Panc1 (cell line): ENCODE measurements at regions not wholly inside any gene's neighbourhood (a gene's known extent, or its start where the extent isn't known, plus 50 kb on each side); places are given as distances from the start of the nearest gene placed in this dataset.

ENCODE experiments used
- ATAC-seq: fragments of 200-7000 bp; cut with Tn5 transposase; 2 replicates; pipeline ENCODE4 v1.9.1; 2020; ENCODE audit warnings: mild to moderate bottlenecking, moderate library complexity
- BruUV-seq: library from RNA; stranded (reverse); fragments of 400-500 nt; replicated peaks from 2 replicates; lab custom pipeline; 2021; lab: Mats Ljungman, UMichigan
- CTCF ChIA-PET: fragments of 300-600 bp; sonication (Branson Sonifier 250); formaldehyde crosslinking; loops from one replicate; lab custom pipeline; 2022; ENCODE audit warnings: antibody characterized with exemption; lab: Charles Lee
- POLR2A ChIA-PET: fragments of 300-600 bp; sonication (Branson Sonifier 250); formaldehyde crosslinking; loops from one replicate; lab custom pipeline; 2022; ENCODE audit warnings: antibody characterized with exemption; lab: Charles Lee
- DNase-seq: peaks from one replicate; pipeline ENCODE4 v3.0.0-alpha.2; 2010; ENCODE audit warnings: low read depth, low spot score
- H3K27ac ChIP-seq: 2 replicates; pipeline ENCODE4 v1.5.1; 2011; ENCODE audit warnings: mild to moderate bottlenecking, low read length, inconsistent platforms
- H3K27me3 ChIP-seq: fragments of 200-500 bp; sonication (Bioruptor generic); 2 replicates; pipeline ENCODE4 v1.6.0; 2014; ENCODE audit warnings: low read length, inconsistent platforms; ENCODE audit not compliant: control insufficient read depth, insufficient read depth
- H3K36me3 ChIP-seq: fragments of 200-500 bp; sonication (Bioruptor generic); 2 replicates; pipeline ENCODE4 v1.5.1; 2014; ENCODE audit warnings: inconsistent platforms, mild to moderate bottlenecking, low read length, moderate library complexity; ENCODE audit not compliant: control insufficient read depth, insufficient read depth
- H3K4me1 ChIP-seq: 2 replicates; pipeline ENCODE4 v1.5.1; 2011; ENCODE audit warnings: inconsistent platforms, mild to moderate bottlenecking, low read length, moderate library complexity; ENCODE audit not compliant: control insufficient read depth, insufficient read depth
- H3K4me3 ChIP-seq, 2 experiments: 2 replicates each; pipeline ENCODE4 v1.5.1; 2011 to 2012; ENCODE audit warnings: low read depth in 2 of 2, low read length in 2 of 2, mild to moderate bottlenecking in 2 of 2, inconsistent platforms in 1 of 2, moderate library complexity in 1 of 2
- H3K9me3 ChIP-seq: fragments of 200-500 bp; sonication (Bioruptor generic); 2 replicates; pipeline ENCODE4 v1.5.1; 2014; ENCODE audit warnings: low read depth, mild to moderate bottlenecking, inconsistent platforms, low read length, moderate library complexity; ENCODE audit not compliant: control insufficient read depth, insufficient read depth
- POLR2AphosphoS5 ChIP-seq: IDR thresholded peaks from 2 replicates; pipeline ENCODE4 v1.6.1; 2012; ENCODE audit warnings: mild to moderate bottlenecking, low read depth, low read length, moderate library complexity
- SIN3A ChIP-seq: IDR thresholded peaks from 2 replicates; pipeline ENCODE4 v1.6.1; 2012; ENCODE audit warnings: low read depth, mild to moderate bottlenecking, low read length, moderate library complexity, borderline replicate concordance; ENCODE audit not compliant: insufficient read depth
- TCF7L2 ChIP-seq: IDR thresholded peaks from 2 replicates; pipeline ENCODE4 v1.6.1; 2011; ENCODE audit warnings: mild to moderate bottlenecking, low read depth, low read length, inconsistent platforms
- in situ Hi-C: cut with HindIII; loops from 2 replicates; pipeline ENCODE4 v1.10.0; 2016; ENCODE audit warnings: low sequenced_read_pairs, low pct_unique_long_range_greater_than_20kb
- intact Hi-C: fragments of 100-400 bp; cut with micrococcal nuclease; formaldehyde crosslinking; loops from one replicate; pipeline ENCODE4 v1.10.0; 2022; ENCODE audit not compliant: unreplicated experiment
- TF ChIP-seq, protein P1 (sequence below), 2 experiments: IDR thresholded peaks; 2 replicates each; pipeline ENCODE4 v1.6.1; 2011 to 2012; ENCODE audit warnings: low read depth in 2 of 2, control low read depth in 1 of 2, low read length in 1 of 2, mild to moderate bottlenecking in 1 of 2, moderate library complexity in 1 of 2; ENCODE audit not compliant: insufficient read depth in 1 of 2
- TF ChIP-seq, protein P2 (sequence below): fragments of 450-650 bp; IDR thresholded peaks from 2 replicates; pipeline ENCODE4 v1.5.1; 2017; ENCODE audit warnings: mild to moderate bottlenecking

DNA sequence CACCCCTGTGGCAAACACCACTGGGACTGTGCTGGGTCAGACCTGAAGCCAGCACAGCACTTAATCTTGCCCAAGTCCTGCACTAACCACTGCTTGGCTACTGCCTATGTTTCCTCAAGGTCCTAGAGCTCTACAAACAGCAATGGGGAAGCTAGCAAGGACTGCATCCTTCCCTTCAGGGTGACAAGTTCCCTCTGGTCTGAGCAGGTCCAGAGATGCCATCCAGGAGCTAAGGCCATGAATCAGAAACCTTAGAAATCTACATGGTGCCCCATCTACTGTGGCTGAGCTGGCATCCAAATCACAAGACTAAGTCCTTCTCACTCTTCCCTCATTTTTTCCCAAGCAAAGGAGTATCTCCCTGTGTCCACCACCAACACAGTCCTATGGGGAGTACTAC is 239.7 kb upstream of the UGT8 start:
- Histone ChIP-seq H3K4me3 (no peak overlapping the region), H3K27me3 (no peaks in the 10 kb centered on the region), H3K36me3 (no peaks in the 10 kb centered on the region), H3K27ac (no peak overlapping the region), H3K4me1 (no peaks in the 10 kb centered on the region), H3K9me3 (no peaks in the 10 kb centered on the region)
- ChIA-PET CTCF (no interaction called here), POLR2A (no interaction called here)
- BruUV-seq, result no TSS peak
- in situ Hi-C loops, result no loop called here
- no peak for TF ChIP-seq SIN3A
- intact Hi-C loops, result no loop called here
- DNase-seq (no peak), ATAC-seq (no peak)

DNA sequence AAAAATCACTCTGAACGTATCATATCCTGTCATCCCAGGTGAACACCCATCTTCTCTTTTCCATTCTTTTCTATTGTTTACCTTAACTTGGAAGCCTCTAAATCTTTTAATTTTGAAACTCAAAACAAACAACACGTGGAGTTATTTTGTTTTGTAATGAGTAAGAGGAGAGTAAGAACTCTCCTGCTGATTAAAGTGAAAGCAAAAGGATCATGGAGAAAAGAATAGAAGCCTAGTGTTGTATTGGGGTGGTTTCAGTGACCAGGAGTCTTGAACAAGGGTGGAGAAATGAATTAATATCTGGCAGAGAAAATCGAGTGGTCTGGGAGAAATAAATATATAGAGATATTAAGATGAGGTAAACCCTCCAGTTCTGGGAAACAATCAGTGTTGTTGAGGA is 237.4 kb upstream of the UGT8 start:
- H3K9me3 ChIP-seq, result no peaks in the 10 kb centered on the region
- TF ChIP-seq POLR2AphosphoS5 (no peak), SIN3A (no peak), TCF7L2 (no peak)
- TF ChIP-seq, protein P1, sequence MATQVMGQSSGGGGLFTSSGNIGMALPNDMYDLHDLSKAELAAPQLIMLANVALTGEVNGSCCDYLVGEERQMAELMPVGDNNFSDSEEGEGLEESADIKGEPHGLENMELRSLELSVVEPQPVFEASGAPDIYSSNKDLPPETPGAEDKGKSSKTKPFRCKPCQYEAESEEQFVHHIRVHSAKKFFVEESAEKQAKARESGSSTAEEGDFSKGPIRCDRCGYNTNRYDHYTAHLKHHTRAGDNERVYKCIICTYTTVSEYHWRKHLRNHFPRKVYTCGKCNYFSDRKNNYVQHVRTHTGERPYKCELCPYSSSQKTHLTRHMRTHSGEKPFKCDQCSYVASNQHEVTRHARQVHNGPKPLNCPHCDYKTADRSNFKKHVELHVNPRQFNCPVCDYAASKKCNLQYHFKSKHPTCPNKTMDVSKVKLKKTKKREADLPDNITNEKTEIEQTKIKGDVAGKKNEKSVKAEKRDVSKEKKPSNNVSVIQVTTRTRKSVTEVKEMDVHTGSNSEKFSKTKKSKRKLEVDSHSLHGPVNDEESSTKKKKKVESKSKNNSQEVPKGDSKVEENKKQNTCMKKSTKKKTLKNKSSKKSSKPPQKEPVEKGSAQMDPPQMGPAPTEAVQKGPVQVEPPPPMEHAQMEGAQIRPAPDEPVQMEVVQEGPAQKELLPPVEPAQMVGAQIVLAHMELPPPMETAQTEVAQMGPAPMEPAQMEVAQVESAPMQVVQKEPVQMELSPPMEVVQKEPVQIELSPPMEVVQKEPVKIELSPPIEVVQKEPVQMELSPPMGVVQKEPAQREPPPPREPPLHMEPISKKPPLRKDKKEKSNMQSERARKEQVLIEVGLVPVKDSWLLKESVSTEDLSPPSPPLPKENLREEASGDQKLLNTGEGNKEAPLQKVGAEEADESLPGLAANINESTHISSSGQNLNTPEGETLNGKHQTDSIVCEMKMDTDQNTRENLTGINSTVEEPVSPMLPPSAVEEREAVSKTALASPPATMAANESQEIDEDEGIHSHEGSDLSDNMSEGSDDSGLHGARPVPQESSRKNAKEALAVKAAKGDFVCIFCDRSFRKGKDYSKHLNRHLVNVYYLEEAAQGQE (IDR thresholded peaks at IDR 0.05; ENCODE audit: insufficient read depth in 1 of 2, low read depth in 2 of 2, low read length in 1 of 2), result no peak
- TF ChIP-seq, protein P2, sequence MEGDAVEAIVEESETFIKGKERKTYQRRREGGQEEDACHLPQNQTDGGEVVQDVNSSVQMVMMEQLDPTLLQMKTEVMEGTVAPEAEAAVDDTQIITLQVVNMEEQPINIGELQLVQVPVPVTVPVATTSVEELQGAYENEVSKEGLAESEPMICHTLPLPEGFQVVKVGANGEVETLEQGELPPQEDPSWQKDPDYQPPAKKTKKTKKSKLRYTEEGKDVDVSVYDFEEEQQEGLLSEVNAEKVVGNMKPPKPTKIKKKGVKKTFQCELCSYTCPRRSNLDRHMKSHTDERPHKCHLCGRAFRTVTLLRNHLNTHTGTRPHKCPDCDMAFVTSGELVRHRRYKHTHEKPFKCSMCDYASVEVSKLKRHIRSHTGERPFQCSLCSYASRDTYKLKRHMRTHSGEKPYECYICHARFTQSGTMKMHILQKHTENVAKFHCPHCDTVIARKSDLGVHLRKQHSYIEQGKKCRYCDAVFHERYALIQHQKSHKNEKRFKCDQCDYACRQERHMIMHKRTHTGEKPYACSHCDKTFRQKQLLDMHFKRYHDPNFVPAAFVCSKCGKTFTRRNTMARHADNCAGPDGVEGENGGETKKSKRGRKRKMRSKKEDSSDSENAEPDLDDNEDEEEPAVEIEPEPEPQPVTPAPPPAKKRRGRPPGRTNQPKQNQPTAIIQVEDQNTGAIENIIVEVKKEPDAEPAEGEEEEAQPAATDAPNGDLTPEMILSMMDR, result no peak
- no peak overlapping the region for H3K27ac ChIP-seq
- CTCF ChIA-PET, result interaction anchor here (0.7 kb wide), 1 partner anchor 976 kb away, joined by 7 read pairs; no protein-coding TSS in a partner anchor
- in situ Hi-C loops (no loop called here), intact Hi-C loops (no loop called here)
- H3K4me3 ChIP-seq, result no peak overlapping the region
- no peaks in the 10 kb centered on the region for H3K36me3 ChIP-seq
- H3K27me3 ChIP-seq, result no peaks in the 10 kb centered on the region
- ATAC-seq (no peak), DNase-seq (no peak)
- no peaks in the 10 kb centered on the region for H3K4me1 ChIP-seq
- POLR2A ChIA-PET, result no interaction called here
- no TSS peak for BruUV-seq

DNA sequence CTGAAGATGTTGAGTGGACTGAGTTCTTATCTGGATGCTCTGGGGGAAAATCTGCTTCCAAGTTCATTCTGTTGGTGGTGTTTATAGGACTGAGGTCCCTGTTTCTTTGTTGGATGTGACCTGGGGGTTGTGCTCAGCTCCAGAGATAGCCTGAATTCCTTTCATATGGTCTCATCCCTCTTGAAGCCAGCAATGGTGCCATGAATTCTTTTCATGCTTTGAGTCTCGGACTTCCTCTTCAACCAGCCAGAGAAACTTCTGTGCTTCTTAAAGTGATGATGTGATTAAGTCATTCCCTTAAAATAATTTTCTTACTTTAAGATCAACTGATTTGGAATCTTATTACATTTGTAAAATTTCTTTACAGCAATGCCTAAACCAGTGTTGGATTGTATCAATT is 233.8 kb upstream of the UGT8 start:
- Histone ChIP-seq H3K4me3 (no peak overlapping the region), H3K9me3 (no peaks in the 10 kb centered on the region), H3K27ac (no peak overlapping the region), H3K36me3 (no peaks in the 10 kb centered on the region), H3K4me1 (no peaks in the 10 kb centered on the region), H3K27me3 (no peaks in the 10 kb centered on the region)
- TF ChIP-seq SIN3A (no peak), TCF7L2 (no peak), POLR2AphosphoS5 (no peak)
- TF ChIP-seq, protein P1 (IDR thresholded peaks at IDR 0.05; ENCODE audit: insufficient read depth in 1 of 2, low read depth in 2 of 2, low read length in 1 of 2), result no peak
- TF ChIP-seq, protein P2, result no peak
- ATAC-seq, result no peak
- DNase-seq, result no peak
- ChIA-PET CTCF (no interaction called here), POLR2A (no interaction called here)
- in situ Hi-C loops, result no loop called here
- intact Hi-C loops, result no loop called here
- no TSS peak for BruUV-seq
